HG03460 (cell line): ENCODE measurements at regions not wholly inside any gene's neighbourhood (a gene's known extent, or its start where the extent isn't known, plus 50 kb on each side); places are given as distances from the start of the nearest gene placed in this dataset.
"Not testable (repeated sequence)": the region's sequence is repeated elsewhere in the genome, so short reads cannot be mapped to it uniquely, and the experiment has no call there.

Source experiments
- ATAC-seq: cut with Tn5 transposase; IDR thresholded peaks from one replicate; pipeline ENCODE4 v1.9.1; 2021; ENCODE audit not compliant: unreplicated experiment

- ATAC-seq, result no peak
These were observed 201.1 kb downstream of the SPP2 start for GRCh38 chr2:234251326-234252271.

GRCh38 chr2:234250926-234251325 is 200.4 kb downstream of the SPP2 start:
- no peak for ATAC-seq

- no peak for ATAC-seq
These were observed 199.4 kb downstream of the SPP2 start for GRCh38 chr2:234249873-234250272.

- ATAC-seq, result no peak
These were observed 198.7 kb downstream of the SPP2 start for GRCh38 chr2:234249034-234249735.

- ATAC-seq, result not testable (repeated sequence)
These were observed 197.8 kb downstream of the SPP2 start for GRCh38 chr2:234248213-234248710.

DNA sequence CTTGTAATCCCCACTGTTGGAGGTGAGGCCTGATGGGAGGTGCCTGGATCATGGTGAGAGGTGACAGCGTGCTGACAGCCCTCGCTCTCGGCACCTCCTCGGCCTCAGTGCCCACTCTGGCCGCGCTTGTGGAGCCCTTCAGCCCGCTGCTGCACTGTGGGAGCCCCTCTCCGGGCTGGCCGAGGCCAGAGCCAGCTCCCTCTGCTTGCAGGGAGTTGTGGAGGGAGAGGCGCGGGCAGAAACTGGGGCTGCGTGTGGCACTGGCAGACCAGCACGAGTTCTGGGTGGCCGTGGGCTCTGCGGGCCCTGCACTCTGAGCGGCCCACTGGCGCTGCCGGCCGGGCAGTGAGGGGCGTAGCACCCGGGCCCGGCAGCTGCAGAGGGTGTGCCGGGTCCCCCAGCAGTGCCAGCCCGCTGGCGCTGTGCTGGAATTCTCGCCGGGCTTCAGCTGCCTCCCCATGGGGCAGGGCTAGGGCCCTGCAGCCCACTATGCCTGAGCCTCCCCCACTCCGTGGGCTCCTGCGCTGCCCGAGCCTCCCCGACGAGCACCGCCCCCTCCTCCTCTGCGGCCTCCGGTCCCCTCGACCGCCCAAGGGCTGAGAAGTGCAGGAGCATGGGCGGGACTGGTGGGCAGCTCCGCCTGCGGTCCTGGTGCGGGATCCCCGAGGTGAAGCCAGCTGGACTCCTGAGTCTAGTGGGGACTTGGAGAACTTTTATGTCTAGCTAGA is 197.1 kb downstream of the SPP2 start:
- ATAC-seq, result no peak

DNA sequence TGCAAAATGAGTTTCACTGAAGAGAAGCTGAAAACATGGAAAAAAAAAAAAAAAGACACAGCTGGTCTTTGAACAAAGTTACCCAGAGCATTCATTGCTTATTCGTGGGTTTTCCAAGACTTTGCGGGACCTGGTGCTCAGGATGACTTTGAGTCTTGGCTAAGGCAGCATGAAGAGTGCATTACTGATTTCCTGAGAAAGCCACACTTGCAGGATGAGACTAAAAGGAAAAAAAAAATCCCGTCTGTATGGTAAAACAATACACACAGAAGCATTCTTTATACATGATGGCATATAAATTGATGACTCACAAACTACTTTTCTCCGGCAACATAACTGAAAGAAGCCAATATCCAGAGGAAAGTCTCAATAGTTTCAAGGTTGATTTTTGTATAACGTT is 195.4 kb downstream of the SPP2 start:
- no peak for ATAC-seq

GRCh38 chr2:234243871-234244565 is 193.5 kb downstream of the SPP2 start:
- ATAC-seq, result no peak

DNA sequence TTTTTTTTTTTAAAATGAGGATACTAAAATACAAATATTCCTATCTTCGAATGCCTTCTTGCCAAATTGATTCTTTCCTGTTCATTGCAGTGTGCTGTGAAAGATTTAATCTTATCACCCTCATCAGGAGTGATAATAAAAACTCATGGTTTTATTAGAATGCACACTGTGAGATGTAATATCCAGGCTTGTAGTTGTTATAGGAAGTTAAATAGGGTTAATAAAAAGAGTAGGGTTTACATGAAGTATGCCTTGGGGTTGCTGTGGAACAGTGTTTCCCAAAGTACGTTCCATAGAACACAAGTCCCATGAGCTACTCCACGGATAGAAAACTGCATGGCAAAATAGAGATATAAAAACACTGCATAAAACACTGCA is 191.9 kb downstream of the SPP2 start:
- no peak for ATAC-seq

DNA sequence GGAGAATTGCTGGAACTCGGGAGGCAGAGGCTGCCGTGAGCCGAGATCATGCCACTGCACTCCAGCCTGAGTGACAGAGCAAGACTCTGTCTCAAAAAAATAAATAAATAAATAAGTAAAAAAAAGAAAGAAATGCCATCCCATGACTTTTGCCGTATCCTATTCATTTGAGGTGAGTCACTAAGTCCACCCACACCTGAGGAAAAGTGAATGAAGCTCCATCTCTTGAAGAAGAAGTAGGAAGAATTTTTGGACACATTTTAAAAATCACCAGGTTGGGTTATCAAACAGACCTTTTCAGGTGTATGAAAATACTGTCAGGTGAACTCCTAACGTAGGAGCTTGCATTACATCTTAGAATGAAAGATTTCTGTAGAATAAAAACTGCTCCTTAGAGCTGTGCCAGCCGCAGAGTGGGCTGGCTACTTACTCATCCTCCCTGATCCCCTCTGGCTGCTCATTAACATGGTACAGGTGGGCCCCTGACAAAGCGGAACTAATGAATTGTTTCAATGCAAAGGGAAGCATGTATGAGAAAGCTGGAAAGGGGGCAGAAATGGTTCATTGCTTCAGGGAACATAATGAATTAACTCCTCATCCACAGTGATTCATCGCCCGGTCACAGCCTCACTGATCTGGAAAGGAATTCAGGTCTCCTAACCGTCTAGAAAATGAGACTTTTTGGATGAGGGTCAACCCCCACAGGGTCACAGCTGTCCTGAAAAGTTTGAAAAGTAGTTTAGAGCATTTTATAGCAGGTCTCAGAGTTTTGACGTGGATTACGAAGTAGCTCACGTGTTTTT is 191.4 kb downstream of the SPP2 start:
- ATAC-seq, result no peak

DNA sequence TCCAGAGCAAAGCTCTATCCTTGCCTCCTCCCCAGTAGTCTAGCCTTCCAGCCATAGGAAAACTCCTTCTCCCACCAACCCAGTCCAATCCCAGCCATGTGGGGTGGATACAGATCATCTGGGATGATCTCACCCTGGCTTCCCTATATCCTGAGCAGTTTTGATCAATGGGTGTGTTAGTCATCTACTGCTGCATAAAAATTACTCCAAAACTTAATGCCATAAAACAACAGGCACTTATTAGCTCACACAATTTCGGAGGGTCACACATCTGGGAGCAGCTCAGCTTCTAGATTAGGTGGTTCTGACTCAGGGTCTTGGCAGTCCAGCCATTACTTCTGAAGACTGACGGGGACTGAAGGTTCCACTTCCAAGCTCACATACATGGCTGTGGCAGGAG is 190.4 kb downstream of the SPP2 start:
- no peak for ATAC-seq

DNA sequence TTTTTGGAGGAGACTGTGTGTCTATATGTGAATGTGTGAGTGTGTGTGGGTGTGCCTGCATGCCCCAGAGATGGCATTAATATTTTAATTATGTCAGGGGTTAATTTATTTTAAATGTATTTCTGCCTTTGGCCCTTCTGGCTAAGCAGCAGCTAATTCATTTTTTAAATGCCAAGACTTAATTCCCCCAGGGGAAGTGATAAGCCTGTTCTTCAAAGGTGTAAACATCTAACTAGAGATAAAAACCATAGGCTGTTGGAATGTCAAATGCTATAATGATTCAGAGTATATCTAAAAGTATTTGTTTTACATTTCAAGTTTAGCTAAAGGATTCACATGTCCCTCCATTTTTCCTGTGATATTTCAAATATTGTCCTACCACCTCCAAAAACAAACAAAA is 184.7 kb downstream of the SPP2 start:
- no peak for ATAC-seq

GRCh38 chr2:234231460-234231859 is 181.0 kb downstream of the SPP2 start:
- no peak for ATAC-seq

DNA sequence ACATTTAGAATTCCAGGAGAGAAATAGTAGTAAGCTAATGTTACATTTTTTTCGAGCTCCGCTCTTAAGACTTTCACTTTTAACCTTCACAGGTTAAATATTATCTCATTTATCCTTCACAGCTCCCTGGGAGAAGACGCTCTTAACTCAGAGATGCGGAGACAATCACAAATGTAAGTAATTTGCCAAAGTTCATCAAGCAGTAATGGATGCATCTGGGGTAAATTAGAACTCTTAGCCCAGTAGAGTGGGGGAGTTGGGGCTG is 168.5 kb downstream of the SPP2 start:
- ATAC-seq, result no peak

DNA sequence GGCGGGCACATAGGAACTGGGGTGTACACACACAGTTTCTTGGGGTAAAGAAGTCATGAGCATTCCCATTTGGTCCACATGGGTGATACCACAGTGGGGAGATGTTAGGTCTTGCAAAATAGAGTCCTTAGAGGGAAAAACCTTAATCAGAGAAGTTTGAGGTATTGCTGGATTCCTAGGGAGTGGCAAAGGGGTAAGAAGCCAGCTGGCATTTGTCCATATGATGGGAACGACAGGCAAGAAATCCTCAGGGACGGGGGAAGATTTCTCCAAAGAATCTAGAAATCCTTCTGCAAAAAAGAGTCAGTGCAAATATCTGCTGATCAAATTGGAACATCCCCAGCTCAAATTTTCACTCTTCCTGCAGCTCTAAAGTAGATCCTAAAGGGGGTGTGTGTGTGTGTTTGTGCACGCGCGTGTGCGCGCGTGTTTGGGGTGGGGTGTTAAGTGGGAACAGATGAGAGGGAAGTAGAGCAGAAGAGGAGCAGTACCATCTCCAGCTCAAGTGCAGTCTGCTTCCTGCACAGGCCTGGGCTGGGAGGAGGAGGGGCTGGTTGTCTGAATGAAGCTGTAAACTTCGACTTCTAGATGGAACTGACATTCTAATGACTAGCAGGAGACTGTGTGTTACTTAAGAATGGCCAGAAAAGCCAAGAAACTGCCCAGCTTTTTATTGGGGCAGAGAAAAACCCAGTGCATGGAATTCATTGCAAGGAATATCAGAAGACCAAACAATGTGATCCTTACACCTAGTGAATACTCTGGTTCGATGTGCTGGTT is 168.0 kb downstream of the SPP2 start:
- no peak for ATAC-seq

DNA sequence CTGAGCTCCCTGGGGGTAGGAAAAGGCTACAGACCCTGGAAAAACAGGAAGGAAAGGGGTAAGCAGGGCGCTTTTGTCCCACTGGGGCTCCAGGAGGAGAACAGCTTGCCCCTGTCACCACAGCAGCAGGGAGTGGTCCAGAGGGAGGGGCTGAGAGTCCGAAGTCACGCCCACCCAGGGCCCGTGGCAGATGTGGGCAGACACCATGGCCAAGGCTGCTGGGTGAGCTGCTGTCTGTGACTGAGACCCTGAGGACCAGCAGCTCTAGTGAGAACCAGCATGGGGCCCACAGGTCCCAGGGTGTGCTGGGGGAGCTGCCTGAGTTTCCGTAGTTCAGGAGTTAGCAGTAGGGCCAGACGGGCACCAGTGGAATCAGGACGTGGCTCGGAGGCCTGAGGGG is 162.0 kb downstream of the SPP2 start:
- no peak for ATAC-seq

GRCh38 chr2:234211797-234212196 is 161.3 kb downstream of the SPP2 start:
- no peak for ATAC-seq

DNA sequence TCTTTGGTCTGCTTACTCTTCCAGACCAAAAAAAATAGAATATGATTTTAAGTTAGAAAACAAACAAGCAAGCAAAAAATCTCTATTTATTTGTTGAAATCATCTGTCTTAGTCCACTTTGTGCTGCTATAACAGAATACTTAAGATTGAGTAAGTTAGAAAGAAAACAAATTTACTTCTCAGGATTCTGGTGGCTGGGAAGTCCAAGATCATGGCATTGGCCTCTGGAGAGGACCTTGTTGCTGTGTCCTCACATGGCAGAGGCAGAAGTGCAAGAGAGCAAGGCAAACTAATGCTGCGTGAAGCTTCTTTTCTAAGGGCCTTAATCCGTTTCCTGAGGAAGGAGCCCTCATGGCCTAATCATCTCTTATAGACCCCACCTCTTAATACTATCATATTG is 156.2 kb downstream of the SPP2 start:
- no peak for ATAC-seq

GRCh38 chr2:234204480-234204879 is 154.0 kb downstream of the SPP2 start:
- no peak for ATAC-seq
